GM12878 (cell line): ENCODE measurements at regions not wholly inside any gene's neighbourhood (a gene's known extent, or its start where the extent isn't known, plus 50 kb on each side); places are given as distances from the start of the nearest gene placed in this dataset.

Experiments
- BCL3 ChIP-seq: IDR thresholded peaks from 2 replicates; pipeline ENCODE4 v1.6.1; 2011; ENCODE audit warnings: borderline replicate concordance, low read depth, mild to moderate bottlenecking, moderate library complexity, low read length; ENCODE audit not compliant: insufficient read depth, poor library complexity, severe bottlenecking
- CTCF ChIP-seq, 3 experiments: IDR thresholded peaks in 2 of 3; conservative IDR thresholded peaks in 1 of 3; 2 replicates each; pipeline ENCODE4 v1.5.1; 2011; ENCODE audit warnings: low read depth in 3 of 3, low read length in 3 of 3, mild to moderate bottlenecking in 3 of 3, control low read depth in 2 of 3, moderate library complexity in 2 of 3, inconsistent platforms in 1 of 3, mixed read lengths in 1 of 3; ENCODE audit not compliant: control insufficient read depth in 2 of 3, insufficient read depth in 1 of 3; ENCODE audit errors: extremely low read depth in 1 of 3
- JUND ChIP-seq: IDR thresholded peaks from 2 replicates; pipeline ENCODE4 v1.6.1; 2012; ENCODE audit warnings: low read depth, mild to moderate bottlenecking, low read length, improper control_type of control experiment, moderate library complexity
- MEF2A ChIP-seq: IDR thresholded peaks from 2 replicates; pipeline ENCODE4 v1.6.1; 2011; ENCODE audit warnings: low read depth, mild to moderate bottlenecking, low read length, moderate library complexity; ENCODE audit not compliant: insufficient read depth
- MLLT1 ChIP-seq: fragments of 450-650 bp; IDR thresholded peaks from 2 replicates; pipeline ENCODE4 v1.6.1; 2016; ENCODE audit warnings: mild to moderate bottlenecking
- NR2C1 ChIP-seq: fragments of 450-650 bp; IDR thresholded peaks from 2 replicates; pipeline ENCODE4 v1.6.1; 2017; ENCODE audit warnings: antibody characterized with exemption, mild to moderate bottlenecking, moderate library complexity
- TAF1 ChIP-seq: IDR thresholded peaks from 2 replicates; pipeline ENCODE4 v1.6.1; 2011; ENCODE audit warnings: mild to moderate bottlenecking, low read depth, low read length, borderline replicate concordance
- YY1 ChIP-seq: IDR thresholded peaks from 2 replicates; pipeline ENCODE4 v1.6.1; 2011; ENCODE audit warnings: low read depth, mild to moderate bottlenecking, low read length
- ZNF24 ChIP-seq: fragments of 450-650 bp; IDR thresholded peaks from 2 replicates; pipeline ENCODE4 v1.6.1; 2017; ENCODE audit warnings: antibody characterized with exemption, mild to moderate bottlenecking
- TF ChIP-seq, protein P1 (sequence below): IDR thresholded peaks from 2 replicates; pipeline ENCODE4 v1.6.1; 2012; ENCODE audit warnings: mild to moderate bottlenecking, low read depth, low read length
- TF ChIP-seq, protein P2 (sequence below): IDR thresholded peaks from 2 replicates; pipeline ENCODE4 v1.6.1; 2011; ENCODE audit warnings: low read depth, mild to moderate bottlenecking, low read length, moderate library complexity, borderline replicate concordance; ENCODE audit errors: extremely low read depth

DNA sequence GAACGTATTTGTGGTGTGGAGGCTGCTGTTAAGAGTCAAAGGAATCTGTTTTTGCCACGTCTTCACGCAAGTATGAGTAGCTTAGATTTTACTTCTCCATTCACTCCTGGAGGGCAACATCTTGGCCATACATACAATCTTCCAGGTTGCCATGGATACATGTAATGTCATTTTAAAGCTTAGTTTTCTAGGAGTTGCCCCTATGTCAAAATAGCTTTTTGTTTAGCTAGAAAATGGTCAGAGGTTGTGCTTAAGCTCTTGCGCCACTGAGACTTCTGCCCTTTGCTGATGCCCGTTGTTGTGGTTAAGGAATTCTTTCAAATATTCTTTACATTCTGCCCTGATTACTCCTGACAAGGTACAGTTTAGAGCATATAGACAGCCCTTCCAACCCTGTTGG, 245.4 kb upstream of the TFPI start:
- no peak for TF ChIP-seq JUND
- no peak for TF ChIP-seq MLLT1
- TF ChIP-seq BCL3 = no peak
- no peak for TF ChIP-seq CTCF (IDR thresholded peaks at IDR 0.05 in 2 of 3, conservative IDR thresholded peaks at IDR 0.05 in 1 of 3; ENCODE audit: control insufficient read depth in 2 of 3, extremely low read depth in 1 of 3, insufficient read depth in 1 of 3, low read depth in 3 of 3, low read length in 3 of 3)
- TF ChIP-seq, protein P1, sequence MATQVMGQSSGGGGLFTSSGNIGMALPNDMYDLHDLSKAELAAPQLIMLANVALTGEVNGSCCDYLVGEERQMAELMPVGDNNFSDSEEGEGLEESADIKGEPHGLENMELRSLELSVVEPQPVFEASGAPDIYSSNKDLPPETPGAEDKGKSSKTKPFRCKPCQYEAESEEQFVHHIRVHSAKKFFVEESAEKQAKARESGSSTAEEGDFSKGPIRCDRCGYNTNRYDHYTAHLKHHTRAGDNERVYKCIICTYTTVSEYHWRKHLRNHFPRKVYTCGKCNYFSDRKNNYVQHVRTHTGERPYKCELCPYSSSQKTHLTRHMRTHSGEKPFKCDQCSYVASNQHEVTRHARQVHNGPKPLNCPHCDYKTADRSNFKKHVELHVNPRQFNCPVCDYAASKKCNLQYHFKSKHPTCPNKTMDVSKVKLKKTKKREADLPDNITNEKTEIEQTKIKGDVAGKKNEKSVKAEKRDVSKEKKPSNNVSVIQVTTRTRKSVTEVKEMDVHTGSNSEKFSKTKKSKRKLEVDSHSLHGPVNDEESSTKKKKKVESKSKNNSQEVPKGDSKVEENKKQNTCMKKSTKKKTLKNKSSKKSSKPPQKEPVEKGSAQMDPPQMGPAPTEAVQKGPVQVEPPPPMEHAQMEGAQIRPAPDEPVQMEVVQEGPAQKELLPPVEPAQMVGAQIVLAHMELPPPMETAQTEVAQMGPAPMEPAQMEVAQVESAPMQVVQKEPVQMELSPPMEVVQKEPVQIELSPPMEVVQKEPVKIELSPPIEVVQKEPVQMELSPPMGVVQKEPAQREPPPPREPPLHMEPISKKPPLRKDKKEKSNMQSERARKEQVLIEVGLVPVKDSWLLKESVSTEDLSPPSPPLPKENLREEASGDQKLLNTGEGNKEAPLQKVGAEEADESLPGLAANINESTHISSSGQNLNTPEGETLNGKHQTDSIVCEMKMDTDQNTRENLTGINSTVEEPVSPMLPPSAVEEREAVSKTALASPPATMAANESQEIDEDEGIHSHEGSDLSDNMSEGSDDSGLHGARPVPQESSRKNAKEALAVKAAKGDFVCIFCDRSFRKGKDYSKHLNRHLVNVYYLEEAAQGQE = no peak
- no peak for TF ChIP-seq MEF2A
- no peak for TF ChIP-seq NR2C1
- TF ChIP-seq, protein P2, sequence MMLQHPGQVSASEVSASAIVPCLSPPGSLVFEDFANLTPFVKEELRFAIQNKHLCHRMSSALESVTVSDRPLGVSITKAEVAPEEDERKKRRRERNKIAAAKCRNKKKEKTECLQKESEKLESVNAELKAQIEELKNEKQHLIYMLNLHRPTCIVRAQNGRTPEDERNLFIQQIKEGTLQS = no peak
- no peak for TF ChIP-seq TAF1
- TF ChIP-seq YY1 = no peak
- TF ChIP-seq ZNF24 = no peak
